PC-9 (cell line): ENCODE measurements at regions not wholly inside any gene's neighbourhood (a gene's known extent, or its start where the extent isn't known, plus 50 kb on each side); places are given as distances from the start of the nearest gene placed in this dataset.

Experiments used
- EZH2 ChIP-seq: fragments of 200-600 bp; sonication (generic); IDR thresholded peaks from 2 replicates; pipeline ENCODE4 v1.8.0; 2017; ENCODE audit warnings: antibody characterized with exemption, low read depth
- TF ChIP-seq, protein P1 (sequence below): fragments of 200-600 bp; sonication (generic); conservative IDR thresholded peaks from 2 replicates; pipeline ENCODE4 v1.6.1; 2017; ENCODE audit warnings: mixed run types, antibody characterized with exemption, mild to moderate bottlenecking, moderate library complexity

- TF ChIP-seq, protein P1, sequence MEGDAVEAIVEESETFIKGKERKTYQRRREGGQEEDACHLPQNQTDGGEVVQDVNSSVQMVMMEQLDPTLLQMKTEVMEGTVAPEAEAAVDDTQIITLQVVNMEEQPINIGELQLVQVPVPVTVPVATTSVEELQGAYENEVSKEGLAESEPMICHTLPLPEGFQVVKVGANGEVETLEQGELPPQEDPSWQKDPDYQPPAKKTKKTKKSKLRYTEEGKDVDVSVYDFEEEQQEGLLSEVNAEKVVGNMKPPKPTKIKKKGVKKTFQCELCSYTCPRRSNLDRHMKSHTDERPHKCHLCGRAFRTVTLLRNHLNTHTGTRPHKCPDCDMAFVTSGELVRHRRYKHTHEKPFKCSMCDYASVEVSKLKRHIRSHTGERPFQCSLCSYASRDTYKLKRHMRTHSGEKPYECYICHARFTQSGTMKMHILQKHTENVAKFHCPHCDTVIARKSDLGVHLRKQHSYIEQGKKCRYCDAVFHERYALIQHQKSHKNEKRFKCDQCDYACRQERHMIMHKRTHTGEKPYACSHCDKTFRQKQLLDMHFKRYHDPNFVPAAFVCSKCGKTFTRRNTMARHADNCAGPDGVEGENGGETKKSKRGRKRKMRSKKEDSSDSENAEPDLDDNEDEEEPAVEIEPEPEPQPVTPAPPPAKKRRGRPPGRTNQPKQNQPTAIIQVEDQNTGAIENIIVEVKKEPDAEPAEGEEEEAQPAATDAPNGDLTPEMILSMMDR = no peak
- TF ChIP-seq EZH2 = no peak
Measured at GRCh38 chr2:220420820-220421219, 793.4 kb downstream of the SLC4A3 start.
